ENCODE measurements at regions not wholly inside any gene's neighbourhood (a gene's known extent, or its start where the extent isn't known, plus 50 kb on each side); places are given as distances from the start of the nearest gene placed in this dataset.

DNA sequence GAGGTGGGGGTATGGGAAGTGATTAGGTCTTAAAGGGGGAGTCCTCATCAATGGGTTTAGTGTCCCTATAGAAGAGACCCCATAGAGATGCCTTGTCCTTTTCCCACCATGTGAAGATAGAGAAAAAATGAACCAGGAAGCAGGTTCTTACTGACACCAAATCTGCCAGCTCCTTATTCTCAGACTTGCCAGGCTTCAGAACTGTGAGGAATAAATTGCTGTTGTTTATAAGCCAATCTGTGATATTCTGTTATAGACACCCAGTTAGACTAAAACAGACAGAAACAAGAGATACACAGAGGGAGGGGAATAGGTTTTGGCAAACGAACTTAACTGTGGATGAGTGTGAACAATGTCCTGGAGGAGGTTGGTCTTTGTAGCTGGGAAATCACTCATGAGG is 381.4 kb downstream of the ADRA2A start (continued):
- TF ChIP-seq ZNF274 (IDR thresholded peaks at IDR 0.05; ENCODE audit: borderline replicate concordance, extremely low read depth, low read length): no peak

DNA sequence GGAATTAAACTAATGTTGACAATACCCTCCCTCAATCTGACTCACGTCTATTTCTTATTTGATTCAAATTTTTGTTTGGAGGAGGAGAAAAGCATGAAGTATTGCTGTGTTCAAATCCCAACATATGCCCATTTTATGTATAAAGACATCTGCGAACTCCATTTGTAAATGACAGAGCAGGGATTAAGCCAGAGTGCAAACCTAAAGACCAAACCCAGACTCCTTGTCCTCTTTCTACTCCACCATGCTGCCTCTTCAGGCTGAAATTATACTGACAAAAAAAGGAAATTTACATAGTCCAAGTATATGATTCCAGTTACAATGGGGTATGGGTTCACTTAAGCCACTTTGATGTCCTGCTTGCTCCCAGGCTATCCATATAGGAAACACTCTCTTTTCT is 383.1 kb downstream of the ADRA2A start:
- Histone ChIP-seq H3K23ac (ENCODE audit: insufficient read length) (no peak overlapping the region), H2BK20ac (ENCODE audit: low read length) (no peak overlapping the region), H2BK12ac (ENCODE audit: low read depth, low read length) (no peak overlapping the region), H2BK15ac (ENCODE audit: low read length) (no peak overlapping the region), H4K20me1 (replicated peaks in 1 of 2; ENCODE audit: control insufficient read depth in 1 of 2, insufficient read depth in 2 of 2, low read length in 2 of 2) (no peaks in the 10 kb centered on the region), H3K4me2 (ENCODE audit: insufficient read depth in 1 of 2, low read depth in 2 of 2, low read length in 2 of 2) (no peak overlapping the region), H3K79me2 (ENCODE audit: control insufficient read depth in 1 of 2, insufficient read depth in 2 of 2, low read length in 2 of 2) (no peaks in the 10 kb centered on the region), H3K14ac (ENCODE audit: insufficient read length) (no peak overlapping the region), H3K4me1 (replicated peaks in 1 of 4; ENCODE audit: control insufficient read depth in 3 of 4, insufficient read depth in 4 of 4, low read length in 3 of 4) (no peaks in the 10 kb centered on the region), H3K27me3 (replicated peaks in 1 of 4; ENCODE audit: control insufficient read depth in 3 of 4, extremely low read depth in 1 of 4, insufficient read depth in 3 of 4, low read length in 3 of 4) (no peaks in the 10 kb centered on the region; a peak in 1 of 7 replicates), H3K9ac (replicated peaks in 1 of 4; ENCODE audit: extremely low read depth in 1 of 4, low read depth in 3 of 4, low read length in 3 of 4) (no peak overlapping the region), H3K27ac (ENCODE audit: low read depth, low read length) (no peak overlapping the region), H3K36me3 (ENCODE audit: control insufficient read depth in 2 of 4, insufficient read depth in 4 of 4, low read length in 3 of 4) (no peaks in the 10 kb centered on the region), H2AK5ac (ENCODE audit: low read depth, low read length) (no peak overlapping the region), H3K56ac (replicated peaks; ENCODE audit: insufficient read length, low read depth, low read length) (no peak overlapping the region), H3K23me2 (ENCODE audit: low read depth, low read length) (no peaks in the 10 kb centered on the region; the same call in 1 of the 2 replicates), H2BK120ac (replicated peaks; ENCODE audit: low read depth, low read length) (no peak overlapping the region), H3K4me3 (ENCODE audit: extremely low read depth in 1 of 4, insufficient read depth in 2 of 4, low read depth in 3 of 4, low read length in 4 of 4) (no peak overlapping the region), H3K18ac (ENCODE audit: extremely low read depth, low read length) (no peak overlapping the region), H4K91ac (replicated peaks; ENCODE audit: insufficient read length, low read length) (no peak overlapping the region), H3K79me1 (ENCODE audit: low read depth, low read length) (no peaks in the 10 kb centered on the region), H3K4ac (replicated peaks; ENCODE audit: insufficient read length, low read depth, low read length) (no peak overlapping the region), H4K5ac (ENCODE audit: insufficient read length, low read depth, low read length) (no peak overlapping the region), H3K9me3 (ENCODE audit: insufficient read depth in 2 of 2, low read depth in 1 of 2, low read length in 1 of 2) (peaks cover 11 to 13% of the 10 kb centered on the region in 2 experiments; a peak in 2 of 4 replicates), H2BK5ac (ENCODE audit: low read depth, low read length) (no peak overlapping the region), H2AFZ (ENCODE audit: low read length) (no peak overlapping the region), H4K8ac (ENCODE audit: extremely low read depth, insufficient read depth, low read length) (no peak overlapping the region)
- FAIRE-seq: no peak
- CTCF ChIA-PET (ENCODE audit: partially characterized antibody): no interaction called here
- 89% methylated on average over 2 of the region's 2 CpGs; no CpG with 5 or more reads in 1 of the 2 experiments for WGBS, 2 experiments (ENCODE audit: extremely low coverage in 1 of 2, insufficient coverage in 1 of 2, insufficient read length in 1 of 2, insufficient replicate concordance in 2 of 2, low coverage in 1 of 2, low lambda C conversion rate in 2 of 2, missing lambda C conversion rate in 1 of 2)
- no peak for TF ChIP-seq JUN (IDR thresholded peaks at IDR 0.05; ENCODE audit: low read depth, low read length)
- TF ChIP-seq POLR2A (IDR thresholded peaks at IDR 0.05; ENCODE audit: control extremely low read depth in 1 of 2, low read depth in 2 of 2, low read length in 2 of 2): no peak
- TF ChIP-seq, protein P1, sequence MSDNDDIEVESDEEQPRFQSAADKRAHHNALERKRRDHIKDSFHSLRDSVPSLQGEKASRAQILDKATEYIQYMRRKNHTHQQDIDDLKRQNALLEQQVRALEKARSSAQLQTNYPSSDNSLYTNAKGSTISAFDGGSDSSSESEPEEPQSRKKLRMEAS (IDR thresholded peaks at IDR 0.05): no peak
- no peak for TF ChIP-seq KDM4A (IDR thresholded peaks at IDR 0.05; ENCODE audit: low read depth, low read length, severe bottlenecking)
- no peak for TF ChIP-seq NRF1 (IDR thresholded peaks at IDR 0.05; ENCODE audit: low read depth, low read length)
- TF ChIP-seq ASH2L (IDR thresholded peaks at IDR 0.05; ENCODE audit: low read length): no peak
- TF ChIP-seq FOSL1 (IDR thresholded peaks at IDR 0.05; ENCODE audit: insufficient read depth, low read depth, low read length): no peak
- POLR2A ChIA-PET (ENCODE audit: partially characterized antibody): no interaction called here
- DNase-seq (ENCODE audit: low read depth in 1 of 2, low spot score in 2 of 2): no peak

Data from H1 (cell line).